SJSA1 (cell line): ENCODE measurements at regions not wholly inside any gene's neighbourhood (a gene's known extent, or its start where the extent isn't known, plus 50 kb on each side); places are given as distances from the start of the nearest gene placed in this dataset.
A peak's percentile ranks its signal among the peaks of the same experiment; 100 is the strongest.

Experiments
- DNase-seq, 2 experiments: peaks; one replicate each; pipeline ENCODE4 v3.0.0-alpha.2; 2015 to 2020; ENCODE audit warnings: low spot score in 2 of 2, low read depth in 1 of 2
- H3K27ac ChIP-seq: fragments of 250-450 bp; sonication (Bioruptor Pico); 2 replicates; pipeline ENCODE4 v1.5.1; 2020; ENCODE audit warnings: mild to moderate bottlenecking, moderate library complexity
- H3K27me3 ChIP-seq: fragments of 250-450 bp; sonication (Bioruptor Pico); replicated peaks from 2 replicates; pipeline ENCODE4 v1.5.1; 2020; ENCODE audit warnings: mild to moderate bottlenecking, moderate library complexity
- H3K36me3 ChIP-seq: fragments of 250-450 bp; sonication (Bioruptor Pico); 2 replicates; pipeline ENCODE4 v1.5.1; 2020; ENCODE audit warnings: mild to moderate bottlenecking
- H3K4me1 ChIP-seq: fragments of 250-450 bp; sonication (Bioruptor Pico); replicated peaks from 2 replicates; pipeline ENCODE4 v1.6.1; 2021; ENCODE audit warnings: mild to moderate bottlenecking
- H3K4me3 ChIP-seq: fragments of 250-450 bp; sonication (Bioruptor Pico); 2 replicates; pipeline ENCODE4 v1.5.1; 2020; ENCODE audit warnings: mild to moderate bottlenecking
- H3K9me3 ChIP-seq: fragments of 250-450 bp; sonication (Bioruptor Pico); replicated peaks from 2 replicates; pipeline ENCODE4 v1.5.1; 2020; ENCODE audit warnings: mild to moderate bottlenecking

GRCh38 chr5:145160679-145161078, 674.5 kb downstream of the PRELID2 start:
- no peak for DNase-seq
- H3K4me3 ChIP-seq: no peak overlapping the region
- no peaks in the 10 kb centered on the region for H3K27me3 ChIP-seq
- peaks cover 7% of the 10 kb centered on the region for H3K4me1 ChIP-seq
- no peaks in the 10 kb centered on the region for H3K9me3 ChIP-seq
- no peaks in the 10 kb centered on the region for H3K36me3 ChIP-seq
- no peak overlapping the region for H3K27ac ChIP-seq

- no peaks in the 10 kb centered on the region for H3K36me3 ChIP-seq
These were observed 676.4 kb downstream of the PRELID2 start for GRCh38 chr5:145158730-145159129.

GRCh38 chr5:145157841-145158240, 677.3 kb downstream of the PRELID2 start:
- Histone ChIP-seq H3K9me3 (no peaks in the 10 kb centered on the region), H3K27ac (no peak overlapping the region), H3K27me3 (no peaks in the 10 kb centered on the region), H3K4me3 (no peak overlapping the region), H3K36me3 (no peaks in the 10 kb centered on the region), H3K4me1 (peaks cover 7% of the 10 kb centered on the region)
- no peak for DNase-seq

More at GRCh38 chr5:145158730-145159129, 676.4 kb downstream of the PRELID2 start:
- H3K4me3 ChIP-seq: no peak overlapping the region
- H3K27ac ChIP-seq: no peak overlapping the region
- H3K27me3 ChIP-seq: no peaks in the 10 kb centered on the region
- peak in 1 of 2 experiments; percentile 51 for DNase-seq
- peaks cover 7% of the 10 kb centered on the region for H3K4me1 ChIP-seq
- no peaks in the 10 kb centered on the region for H3K9me3 ChIP-seq

- no peaks in the 10 kb centered on the region for H3K27me3 ChIP-seq
- no peak for DNase-seq
- H3K36me3 ChIP-seq: no peaks in the 10 kb centered on the region
- H3K4me3 ChIP-seq: no peak overlapping the region
- H3K9me3 ChIP-seq: no peaks in the 10 kb centered on the region
- no peak overlapping the region for H3K27ac ChIP-seq
- no peaks in the 10 kb centered on the region for H3K4me1 ChIP-seq
These were observed 693.6 kb downstream of the PRELID2 start for GRCh38 chr5:145141534-145141933.

GRCh38 chr5:145130996-145131395, 704.1 kb downstream of the PRELID2 start:
- Histone ChIP-seq H3K27ac (no peak overlapping the region), H3K36me3 (no peaks in the 10 kb centered on the region), H3K27me3 (no peaks in the 10 kb centered on the region), H3K4me3 (no peak overlapping the region), H3K9me3 (no peaks in the 10 kb centered on the region), H3K4me1 (no peaks in the 10 kb centered on the region)
- DNase-seq: no peak

- H3K9me3 ChIP-seq: no peaks in the 10 kb centered on the region
- H3K27me3 ChIP-seq: no peaks in the 10 kb centered on the region; the same call in 1 of the 2 replicates
- H3K36me3 ChIP-seq: no peaks in the 10 kb centered on the region
- H3K4me3 ChIP-seq: no peak overlapping the region
- H3K27ac ChIP-seq: no peak overlapping the region
- H3K4me1 ChIP-seq: no peaks in the 10 kb centered on the region
- no peak for DNase-seq
These were observed 705.3 kb downstream of the PRELID2 start for GRCh38 chr5:145129797-145130196.

- Histone ChIP-seq H3K4me3 (no peak overlapping the region), H3K9me3 (no peaks in the 10 kb centered on the region), H3K36me3 (no peaks in the 10 kb centered on the region), H3K27me3 (no peaks in the 10 kb centered on the region; the same call in 1 of the 2 replicates), H3K27ac (no peak overlapping the region), H3K4me1 (no peaks in the 10 kb centered on the region)
- no peak for DNase-seq
These were observed 710.3 kb downstream of the PRELID2 start for GRCh38 chr5:145124806-145125205.

- no peak for DNase-seq
- H3K4me3 ChIP-seq: no peak overlapping the region
- no peak overlapping the region for H3K27ac ChIP-seq
- no peaks in the 10 kb centered on the region for H3K27me3 ChIP-seq
- H3K4me1 ChIP-seq: no peaks in the 10 kb centered on the region
- H3K9me3 ChIP-seq: no peaks in the 10 kb centered on the region
- no peaks in the 10 kb centered on the region for H3K36me3 ChIP-seq
These were observed 716.5 kb downstream of the PRELID2 start for GRCh38 chr5:145118611-145119010.

- no peak for DNase-seq
- H3K27me3 ChIP-seq: no peaks in the 10 kb centered on the region
- no peak overlapping the region for H3K27ac ChIP-seq
- no peaks in the 10 kb centered on the region for H3K36me3 ChIP-seq
- no peaks in the 10 kb centered on the region for H3K4me1 ChIP-seq
- H3K4me3 ChIP-seq: no peak overlapping the region
- H3K9me3 ChIP-seq: no peaks in the 10 kb centered on the region
These were observed 717.0 kb downstream of the PRELID2 start for GRCh38 chr5:145118127-145118526.

- Histone ChIP-seq H3K27me3 (no peaks in the 10 kb centered on the region), H3K36me3 (no peaks in the 10 kb centered on the region), H3K4me3 (no peak overlapping the region), H3K4me1 (peaks cover under 1% of the 10 kb centered on the region), H3K9me3 (no peaks in the 10 kb centered on the region), H3K27ac (no peak overlapping the region)
- DNase-seq: no peak
These were observed 717.9 kb downstream of the PRELID2 start for GRCh38 chr5:145117285-145117684.

- H3K27me3 ChIP-seq: no peaks in the 10 kb centered on the region
- no peaks in the 10 kb centered on the region for H3K9me3 ChIP-seq
- H3K4me1 ChIP-seq: peaks cover 35% of the 10 kb centered on the region
- H3K27ac ChIP-seq: peak overlapping the region; percentile 76
- H3K4me3 ChIP-seq: no peak overlapping the region
- peak in 1 of 2 experiments; percentile 42 for DNase-seq
- H3K36me3 ChIP-seq: no peaks in the 10 kb centered on the region
These were observed 723.7 kb downstream of the PRELID2 start for GRCh38 chr5:145111420-145111819.

GRCh38 chr5:145110834-145111233, 724.3 kb downstream of the PRELID2 start:
- H3K9me3 ChIP-seq: no peaks in the 10 kb centered on the region
- peaks cover 35% of the 10 kb centered on the region for H3K4me1 ChIP-seq
- H3K4me3 ChIP-seq: no peak overlapping the region
- H3K27ac ChIP-seq: peak overlapping the region; percentile 76
- no peaks in the 10 kb centered on the region for H3K27me3 ChIP-seq
- DNase-seq: peak; percentile 46 to 86
- no peaks in the 10 kb centered on the region for H3K36me3 ChIP-seq

GRCh38 chr5:145110181-145110580, 725.0 kb downstream of the PRELID2 start:
- peaks cover 35% of the 10 kb centered on the region for H3K4me1 ChIP-seq
- H3K36me3 ChIP-seq: no peaks in the 10 kb centered on the region
- H3K27ac ChIP-seq: peak overlapping the region; percentile 76
- H3K4me3 ChIP-seq: no peak overlapping the region
- no peaks in the 10 kb centered on the region for H3K9me3 ChIP-seq
- no peaks in the 10 kb centered on the region for H3K27me3 ChIP-seq
- DNase-seq: peak in 1 of 2 experiments; percentile 51

GRCh38 chr5:145105384-145105783, 729.8 kb downstream of the PRELID2 start:
- H3K27me3 ChIP-seq: no peaks in the 10 kb centered on the region
- H3K36me3 ChIP-seq: no peaks in the 10 kb centered on the region
- no peaks in the 10 kb centered on the region for H3K9me3 ChIP-seq
- H3K4me3 ChIP-seq: no peak overlapping the region
- H3K4me1 ChIP-seq: peaks cover 15% of the 10 kb centered on the region
- no peak for DNase-seq
- no peak overlapping the region for H3K27ac ChIP-seq

- Histone ChIP-seq H3K9me3 (no peaks in the 10 kb centered on the region), H3K27ac (no peak overlapping the region), H3K4me1 (peaks cover 2% of the 10 kb centered on the region), H3K27me3 (no peaks in the 10 kb centered on the region), H3K36me3 (no peaks in the 10 kb centered on the region), H3K4me3 (no peak overlapping the region)
- peak in 1 of 2 experiments; percentile 15 for DNase-seq
These were observed 731.0 kb downstream of the PRELID2 start for GRCh38 chr5:145104106-145104505.
